CD4-positive, alpha-beta T cell treated with Interleukin-10 for 1 hour (primary cell): ENCODE measurements at regions not wholly inside any gene's neighbourhood (a gene's known extent, or its start where the extent isn't known, plus 50 kb on each side); places are given as distances from the start of the nearest gene placed in this dataset.
"Not testable (repeated sequence)": the region's sequence is repeated elsewhere in the genome, so short reads cannot be mapped to it uniquely, and the experiment has no call there.

Experiments
- DNase-seq: peaks from one replicate; pipeline ENCODE4 v3.0.0-alpha.2; 2020

- peak; percentile 31 for DNase-seq
These were observed 408.3 kb upstream of the PLXNA2 start for GRCh38 chr1:208652296-208653160.

- DNase-seq = no peak
These were observed 409.2 kb upstream of the PLXNA2 start for GRCh38 chr1:208653426-208653825.

- no peak for DNase-seq
These were observed 410.1 kb upstream of the PLXNA2 start for GRCh38 chr1:208654241-208654640.

GRCh38 chr1:208665936-208666335 lies 421.8 kb upstream of the PLXNA2 start:
- DNase-seq = no peak

GRCh38 chr1:208668991-208669390 lies 424.8 kb upstream of the PLXNA2 start:
- DNase-seq = no peak

- no peak for DNase-seq
These were observed 426.6 kb upstream of the PLXNA2 start for GRCh38 chr1:208670778-208671177.

- DNase-seq = no peak
These were observed 437.9 kb upstream of the PLXNA2 start for GRCh38 chr1:208681878-208682663.

GRCh38 chr1:208682664-208683013 lies 438.5 kb upstream of the PLXNA2 start:
- DNase-seq = no peak

GRCh38 chr1:208683141-208683540 lies 439.0 kb upstream of the PLXNA2 start:
- no peak for DNase-seq

GRCh38 chr1:208684192-208684591 lies 440.0 kb upstream of the PLXNA2 start:
- DNase-seq = no peak

- DNase-seq = no peak
These were observed 442.4 kb upstream of the PLXNA2 start for GRCh38 chr1:208686592-208686991.

- no peak for DNase-seq
These were observed 444.6 kb upstream of the PLXNA2 start for GRCh38 chr1:208688656-208689315.

- DNase-seq = no peak
These were observed 446.8 kb upstream of the PLXNA2 start for GRCh38 chr1:208691012-208691411.

GRCh38 chr1:208709981-208710380 lies 465.8 kb upstream of the PLXNA2 start:
- DNase-seq = no peak

GRCh38 chr1:208714323-208714722 lies 470.1 kb upstream of the PLXNA2 start:
- no peak for DNase-seq

- DNase-seq = no peak
These were observed 473.3 kb upstream of the PLXNA2 start for GRCh38 chr1:208717525-208717924.

GRCh38 chr1:208722592-208722991 lies 478.4 kb upstream of the PLXNA2 start:
- no peak for DNase-seq

GRCh38 chr1:208724079-208724478 lies 479.9 kb upstream of the PLXNA2 start:
- DNase-seq = no peak

GRCh38 chr1:208728815-208729214 lies 484.6 kb upstream of the PLXNA2 start:
- no peak for DNase-seq

- DNase-seq = no peak
These were observed 488.0 kb upstream of the PLXNA2 start for GRCh38 chr1:208731981-208732821.

- no peak for DNase-seq
These were observed 493.0 kb upstream of the PLXNA2 start for GRCh38 chr1:208737161-208737560.

GRCh38 chr1:208737922-208738321 lies 493.7 kb upstream of the PLXNA2 start:
- DNase-seq = no peak

GRCh38 chr1:208739636-208740035 lies 495.5 kb upstream of the PLXNA2 start:
- DNase-seq = not testable (repeated sequence)
